SK-N-SH treated with all-trans-retinoic acid at 6 μM for 48 hours (cell line): ENCODE measurements at regions not wholly inside any gene's neighbourhood (a gene's known extent, or its start where the extent isn't known, plus 50 kb on each side); places are given as distances from the start of the nearest gene placed in this dataset.
"Not testable (repeated sequence)": the region's sequence is repeated elsewhere in the genome, so short reads cannot be mapped to it uniquely, and the experiment has no call there.

ENCODE experiments used
- CSDC2 ChIP-seq: fragments of 250-450 bp; sonication (Bioruptor Pico); IDR thresholded peaks from 2 replicates; pipeline ENCODE4 v1.5.0; 2020; ENCODE audit warnings: mild to moderate bottlenecking, moderate library complexity
- RARB ChIP-seq: fragments of 250-450 bp; sonication (Bioruptor Pico); IDR thresholded peaks from 2 replicates; pipeline ENCODE4 v1.8.0; 2021; ENCODE audit warnings: mild to moderate bottlenecking, moderate library complexity
- TOX ChIP-seq: fragments of 250-450 bp; sonication (Bioruptor Pico); IDR thresholded peaks from 2 replicates; pipeline ENCODE4 v1.8.0; 2021; ENCODE audit warnings: mild to moderate bottlenecking, moderate library complexity, borderline replicate concordance
- ZC3H10 ChIP-seq: fragments of 250-450 bp; sonication (Bioruptor Pico); IDR thresholded peaks from 2 replicates; pipeline ENCODE4 v1.5.1; 2021; ENCODE audit warnings: mild to moderate bottlenecking, moderate library complexity
- ZFP3 ChIP-seq: fragments of 250-450 bp; sonication (Bioruptor Pico); IDR thresholded peaks from 2 replicates; pipeline ENCODE4 v1.5.0; 2020; ENCODE audit warnings: mild to moderate bottlenecking, moderate library complexity

DNA sequence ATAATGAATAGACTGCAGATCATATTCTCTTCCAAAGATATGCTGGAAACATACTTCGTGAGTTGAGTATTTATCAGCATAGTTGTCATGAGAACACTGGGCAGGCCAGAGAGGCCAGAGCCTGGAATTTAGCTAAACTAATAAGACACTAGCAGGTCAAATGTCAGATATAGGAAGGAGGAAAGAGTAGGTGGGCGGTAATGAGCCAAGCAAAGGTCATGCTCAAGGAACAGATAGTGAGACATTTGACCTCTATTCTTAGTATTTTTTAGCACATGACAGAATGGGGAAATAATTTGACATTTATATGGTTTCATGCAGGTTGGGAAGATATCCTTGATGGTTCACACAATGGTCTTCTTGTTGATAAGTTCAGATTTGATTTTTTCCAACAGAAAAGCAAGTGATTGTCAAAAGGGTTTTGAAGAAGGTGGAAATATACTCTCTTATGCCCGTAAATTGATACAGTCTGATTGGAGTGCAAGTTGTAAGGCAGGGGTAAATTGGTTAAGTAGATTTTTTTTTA lies 99.6 kb upstream of the GOLGA6L4 start:
- not testable (repeated sequence) for TF ChIP-seq ZFP3 (CRISPR knock-in tag); TOX (CRISPR knock-in tag); ZC3H10; CSDC2 (CRISPR knock-in tag); RARB (CRISPR knock-in tag)
